ENCODE measurements at regions not wholly inside any gene's neighbourhood (a gene's known extent, or its start where the extent isn't known, plus 50 kb on each side); places are given as distances from the start of the nearest gene placed in this dataset.

DNA sequence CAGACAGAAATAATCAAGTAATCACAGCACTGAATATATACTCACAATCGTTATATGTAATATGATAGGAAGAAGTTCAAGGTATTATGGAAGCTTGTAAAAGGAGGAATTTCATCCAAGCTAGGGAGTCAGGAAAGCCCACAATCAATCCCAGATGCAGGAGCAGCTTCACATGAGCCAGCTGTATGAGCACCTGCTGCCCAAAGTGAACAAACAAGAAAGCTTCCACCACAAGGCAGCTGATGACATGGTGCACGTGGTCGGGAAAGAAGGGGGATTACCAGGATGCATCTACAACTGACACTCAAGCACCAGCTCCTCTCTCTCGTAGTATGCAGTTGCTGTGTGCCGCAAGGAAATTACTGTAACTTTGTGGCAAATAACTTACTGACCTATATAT lies 225.2 kb downstream of the XPNPEP1 start:
- TF ChIP-seq, protein P1, sequence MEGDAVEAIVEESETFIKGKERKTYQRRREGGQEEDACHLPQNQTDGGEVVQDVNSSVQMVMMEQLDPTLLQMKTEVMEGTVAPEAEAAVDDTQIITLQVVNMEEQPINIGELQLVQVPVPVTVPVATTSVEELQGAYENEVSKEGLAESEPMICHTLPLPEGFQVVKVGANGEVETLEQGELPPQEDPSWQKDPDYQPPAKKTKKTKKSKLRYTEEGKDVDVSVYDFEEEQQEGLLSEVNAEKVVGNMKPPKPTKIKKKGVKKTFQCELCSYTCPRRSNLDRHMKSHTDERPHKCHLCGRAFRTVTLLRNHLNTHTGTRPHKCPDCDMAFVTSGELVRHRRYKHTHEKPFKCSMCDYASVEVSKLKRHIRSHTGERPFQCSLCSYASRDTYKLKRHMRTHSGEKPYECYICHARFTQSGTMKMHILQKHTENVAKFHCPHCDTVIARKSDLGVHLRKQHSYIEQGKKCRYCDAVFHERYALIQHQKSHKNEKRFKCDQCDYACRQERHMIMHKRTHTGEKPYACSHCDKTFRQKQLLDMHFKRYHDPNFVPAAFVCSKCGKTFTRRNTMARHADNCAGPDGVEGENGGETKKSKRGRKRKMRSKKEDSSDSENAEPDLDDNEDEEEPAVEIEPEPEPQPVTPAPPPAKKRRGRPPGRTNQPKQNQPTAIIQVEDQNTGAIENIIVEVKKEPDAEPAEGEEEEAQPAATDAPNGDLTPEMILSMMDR (IDR thresholded peaks at IDR 0.05; ENCODE audit: control extremely low read depth in 1 of 3, insufficient read depth in 1 of 3, low read depth in 1 of 3, low read length in 3 of 3) = no peak
- TF ChIP-seq, protein P2, sequence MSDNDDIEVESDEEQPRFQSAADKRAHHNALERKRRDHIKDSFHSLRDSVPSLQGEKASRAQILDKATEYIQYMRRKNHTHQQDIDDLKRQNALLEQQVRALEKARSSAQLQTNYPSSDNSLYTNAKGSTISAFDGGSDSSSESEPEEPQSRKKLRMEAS (IDR thresholded peaks at IDR 0.05) = no peak
- TF ChIP-seq CBX8 (IDR thresholded peaks at IDR 0.05; ENCODE audit: borderline replicate concordance, low read depth, low read length) (no peak), CHD2 (IDR thresholded peaks at IDR 0.05; ENCODE audit: low read length) (no peak), POLR2A (IDR thresholded peaks at IDR 0.05; ENCODE audit: control extremely low read depth in 1 of 2, low read depth in 2 of 2, low read length in 2 of 2) (no peak), EZH2 (IDR thresholded peaks at IDR 0.05; ENCODE audit: low read depth, low read length, severe bottlenecking) (no peak), HDAC2 (IDR thresholded peaks at IDR 0.05; ENCODE audit: borderline replicate concordance in 1 of 2, low read depth in 2 of 2, low read length in 2 of 2) (no peak), EGR1 (IDR thresholded peaks at IDR 0.05; ENCODE audit: borderline replicate concordance, low read depth, low read length) (no peak), KDM1A (IDR thresholded peaks at IDR 0.05; ENCODE audit: borderline replicate concordance, low read length) (no peak)
